GM19395 (cell line): ENCODE measurements at regions not wholly inside any gene's neighbourhood (a gene's known extent, or its start where the extent isn't known, plus 50 kb on each side); places are given as distances from the start of the nearest gene placed in this dataset.

Experiments
- ATAC-seq: cut with Tn5 transposase; IDR thresholded peaks from one replicate; pipeline ENCODE4 v1.9.1; 2021; ENCODE audit warnings: mild to moderate bottlenecking, moderate library complexity; ENCODE audit not compliant: unreplicated experiment

DNA sequence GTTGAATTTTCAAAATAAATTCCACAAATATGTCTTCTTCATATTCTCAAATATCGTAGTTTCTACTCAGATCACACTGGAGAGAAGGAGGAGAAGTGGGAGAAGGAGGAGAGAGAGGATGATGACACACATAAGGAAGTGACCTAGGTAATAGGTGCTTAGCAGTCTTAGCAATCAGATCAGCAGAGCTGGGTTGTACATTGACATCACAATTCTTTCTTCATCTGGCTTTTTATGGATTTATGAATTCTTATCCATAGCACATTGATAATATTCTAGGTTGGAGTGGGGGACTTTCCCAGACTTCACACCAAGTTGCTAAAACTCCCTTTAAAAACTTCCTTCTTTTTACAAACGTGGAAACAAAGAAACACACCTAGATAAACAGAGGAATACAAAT is 86.9 kb downstream of the FGF9 start:
- no peak for ATAC-seq

DNA sequence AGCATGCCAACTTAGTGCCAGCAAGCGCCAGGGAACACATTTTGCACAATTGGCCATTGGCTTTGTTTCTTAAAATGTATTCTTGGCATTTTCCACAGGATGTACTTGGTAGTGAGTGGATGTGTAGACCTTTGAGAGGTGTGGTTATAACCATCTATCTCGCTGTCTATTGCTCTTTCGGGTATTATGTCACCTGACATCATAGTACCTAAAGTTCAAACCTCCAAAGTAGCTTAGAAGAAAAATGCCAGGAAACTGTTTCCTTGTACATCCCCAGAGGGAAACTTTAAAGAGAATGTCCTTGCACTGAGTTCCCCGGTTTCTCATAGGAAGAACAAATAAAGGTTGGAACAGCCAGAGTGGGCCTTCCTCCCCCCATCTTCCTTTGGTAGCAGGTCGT is 87.6 kb downstream of the FGF9 start:
- no peak for ATAC-seq

GRCh38 chr13:21759463-21759862 is 88.6 kb downstream of the FGF9 start:
- no peak for ATAC-seq

GRCh38 chr13:21759911-21760310 is 89.0 kb downstream of the FGF9 start:
- no peak for ATAC-seq

DNA sequence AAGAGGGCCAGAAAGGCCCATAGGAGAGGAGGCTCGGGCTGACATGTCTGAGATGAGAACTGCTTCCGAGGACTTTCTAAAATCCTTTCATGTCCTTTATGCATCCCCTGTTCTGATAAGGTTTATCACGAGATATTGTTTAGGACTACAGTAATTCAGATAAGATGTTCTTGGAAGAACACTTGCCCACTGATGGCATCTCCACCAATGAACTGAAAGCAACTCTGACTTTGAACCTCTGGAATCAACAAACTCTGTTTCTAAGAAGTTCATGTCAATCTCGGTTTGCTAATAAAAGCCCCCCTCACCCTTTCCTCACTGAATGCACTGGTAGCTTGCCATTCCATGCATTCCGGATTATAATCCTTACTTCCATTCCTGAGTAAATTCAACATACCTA is 90.9 kb downstream of the FGF9 start:
- no peak for ATAC-seq

DNA sequence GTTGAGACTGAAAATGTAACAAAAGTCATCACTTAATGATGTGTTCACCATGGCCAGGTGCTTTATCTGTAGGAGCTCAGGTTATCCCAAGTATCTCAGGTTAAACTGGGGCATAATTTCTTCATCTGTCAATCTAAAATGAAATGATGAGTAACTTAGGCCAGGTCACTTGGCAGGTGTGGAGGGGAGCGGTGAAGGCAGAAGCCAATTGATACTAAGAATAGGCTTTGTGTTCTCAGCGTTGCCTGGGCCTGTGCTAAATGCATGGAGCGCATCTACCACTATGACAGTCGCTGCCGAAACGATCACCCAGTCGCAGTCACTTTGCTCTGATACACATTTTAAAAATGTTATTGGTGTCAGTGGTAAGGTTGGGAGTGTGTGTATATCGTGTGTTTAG is 91.6 kb downstream of the FGF9 start:
- ATAC-seq, result no peak

- no peak for ATAC-seq
Observed at GRCh38 chr13:21767032-21767431, 96.2 kb downstream of the FGF9 start.

GRCh38 chr13:21771075-21771474 is 100.2 kb downstream of the FGF9 start:
- ATAC-seq, result no peak

- ATAC-seq, result no peak
Observed at GRCh38 chr13:21777166-21777565, 106.3 kb downstream of the FGF9 start.

GRCh38 chr13:21777813-21778212 is 106.9 kb downstream of the FGF9 start:
- no peak for ATAC-seq

- ATAC-seq, result no peak
Observed at GRCh38 chr13:21782736-21783135, 111.9 kb downstream of the FGF9 start.

DNA sequence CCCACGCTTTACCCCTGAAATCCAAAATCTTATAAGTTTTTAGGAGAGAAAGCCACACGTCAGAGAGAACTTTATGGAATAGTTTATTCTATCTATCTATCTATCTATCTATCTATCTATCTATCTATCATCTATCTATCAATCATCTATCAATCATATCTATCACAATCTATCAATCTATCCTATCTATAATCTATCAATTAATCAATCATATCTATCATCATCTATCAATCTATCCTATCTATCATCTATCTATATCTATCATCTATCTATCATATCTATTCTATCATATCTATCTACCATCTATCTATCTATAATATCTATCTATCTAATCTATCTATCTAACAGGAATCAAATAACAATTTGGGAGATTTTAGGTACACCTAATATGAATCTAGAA is 115.1 kb downstream of the FGF9 start:
- no peak for ATAC-seq

DNA sequence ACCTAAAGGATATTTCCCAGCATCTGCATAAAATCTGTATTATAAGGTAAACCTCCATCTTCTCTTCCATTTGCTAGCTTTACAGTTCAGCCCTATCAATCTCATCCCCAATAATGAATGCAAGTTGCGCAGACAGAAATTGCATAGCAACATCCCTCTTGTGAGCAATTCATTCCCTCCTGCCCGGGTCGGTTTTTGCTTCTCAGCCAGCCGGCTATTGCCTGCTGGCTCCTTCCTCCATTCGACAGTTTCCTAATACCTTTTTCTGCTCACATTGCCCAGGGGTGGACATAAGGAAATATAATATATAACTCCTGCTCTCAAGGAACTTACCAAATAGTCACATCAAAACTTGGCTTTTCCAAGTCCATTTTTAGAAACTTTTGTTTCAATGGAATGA is 125.2 kb downstream of the FGF9 start:
- no peak for ATAC-seq

DNA sequence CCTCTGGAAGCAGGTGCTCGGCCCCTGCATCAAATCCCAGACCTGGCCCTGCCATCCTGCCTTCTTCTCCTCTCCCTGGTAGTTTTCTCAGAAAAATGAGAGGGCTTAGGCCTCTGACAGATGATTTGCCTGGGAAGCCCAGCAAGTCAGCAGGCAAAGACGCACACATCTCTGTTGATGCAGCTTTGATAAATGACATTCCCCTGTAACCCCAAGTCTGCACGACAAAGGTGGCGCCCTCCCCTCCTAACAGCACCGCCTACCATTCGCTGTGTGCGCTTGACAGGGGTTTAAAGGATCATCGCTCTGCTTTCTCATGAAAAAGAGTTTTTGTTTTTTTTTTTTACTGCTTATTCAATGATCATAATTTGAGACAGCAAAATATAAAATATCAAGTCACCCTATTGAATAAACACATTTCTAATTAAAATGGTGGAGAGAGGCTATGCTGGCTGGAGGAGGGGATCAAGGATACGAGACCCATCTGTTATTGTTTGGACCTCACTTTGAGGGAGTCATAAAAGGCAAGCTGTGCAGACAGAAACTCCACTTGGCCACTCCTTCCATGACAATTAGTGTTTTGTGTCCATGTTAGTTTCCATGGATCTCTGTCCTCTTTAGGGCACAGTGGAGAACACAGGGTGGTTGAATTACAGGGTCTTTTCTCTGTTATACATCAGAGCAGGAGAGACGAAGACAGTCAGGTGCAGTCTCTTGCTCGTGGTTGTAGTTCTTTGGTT is 126.1 kb downstream of the FGF9 start:
- no peak for ATAC-seq

GRCh38 chr13:21797736-21798135 is 126.9 kb downstream of the FGF9 start:
- ATAC-seq, result no peak

- no peak for ATAC-seq
Observed at GRCh38 chr13:21798181-21798580, 127.3 kb downstream of the FGF9 start.

- no peak for ATAC-seq
Observed at GRCh38 chr13:21799671-21800070, 128.8 kb downstream of the FGF9 start.

DNA sequence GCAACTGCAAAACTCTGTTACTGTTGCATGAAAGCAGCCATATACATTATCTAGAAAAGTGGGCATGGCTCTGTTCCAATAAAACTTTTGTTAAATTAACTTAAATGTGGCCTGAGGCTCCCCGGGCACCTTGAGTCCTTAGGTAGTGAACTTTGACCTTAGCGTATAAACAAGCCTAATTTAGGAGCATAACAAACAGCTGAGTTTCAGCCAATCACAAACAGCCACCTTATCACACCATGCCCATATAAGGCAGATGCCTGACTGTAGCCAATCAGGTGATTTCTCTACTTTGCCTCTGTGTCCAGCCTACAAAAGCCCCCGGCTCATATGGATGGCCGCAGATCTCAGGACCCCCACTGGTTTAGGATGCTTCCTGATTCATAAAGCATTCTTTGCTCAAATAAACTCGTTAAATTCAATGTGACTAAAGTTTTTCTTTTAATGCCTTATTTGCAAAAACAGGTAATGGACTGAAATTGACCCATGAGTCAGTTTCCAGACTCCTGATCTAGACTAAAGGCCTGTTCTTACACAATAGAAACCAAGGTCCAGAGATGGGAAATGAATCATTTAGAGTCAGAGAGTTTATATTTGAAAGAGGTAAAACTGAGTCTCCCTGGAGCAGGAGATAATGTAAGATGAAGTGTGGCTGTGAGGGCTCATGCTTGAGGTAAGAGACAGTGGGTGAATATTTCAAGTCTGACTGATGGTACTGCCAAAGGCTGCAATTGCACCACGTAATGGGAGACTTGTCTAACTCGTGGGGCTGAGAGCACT is 130.2 kb downstream of the FGF9 start:
- ATAC-seq, result no peak

GRCh38 chr13:21805733-21806132 is 134.9 kb downstream of the FGF9 start:
- ATAC-seq, result no peak

- ATAC-seq, result no peak
Observed at GRCh38 chr13:21812192-21812626, 141.3 kb downstream of the FGF9 start.

GRCh38 chr13:21813110-21813509 is 142.2 kb downstream of the FGF9 start:
- no peak for ATAC-seq

GRCh38 chr13:21813844-21814243 is 143.0 kb downstream of the FGF9 start:
- ATAC-seq, result no peak
